GM18868 (cell line): ENCODE measurements at regions not wholly inside any gene's neighbourhood (a gene's known extent, or its start where the extent isn't known, plus 50 kb on each side); places are given as distances from the start of the nearest gene placed in this dataset.

Experiments
- ATAC-seq: cut with Tn5 transposase; IDR thresholded peaks from one replicate; pipeline ENCODE4 v1.9.1; 2021; ENCODE audit warnings: mild to moderate bottlenecking, moderate library complexity; ENCODE audit not compliant: unreplicated experiment

GRCh38 chr9:16025627-16026026 lies 472.8 kb downstream of the CCDC171 start:
- ATAC-seq, result no peak

GRCh38 chr9:16026886-16027285 lies 474.0 kb downstream of the CCDC171 start:
- ATAC-seq, result no peak

GRCh38 chr9:16028548-16028947 lies 475.7 kb downstream of the CCDC171 start:
- no peak for ATAC-seq

GRCh38 chr9:16029046-16029615 lies 476.3 kb downstream of the CCDC171 start:
- ATAC-seq, result no peak

- ATAC-seq, result no peak
Observed at GRCh38 chr9:16029796-16030363, 477.0 kb downstream of the CCDC171 start.

- peak; percentile 98 for ATAC-seq
Observed at GRCh38 chr9:16030528-16031185, 477.8 kb downstream of the CCDC171 start.

GRCh38 chr9:16031486-16031885 lies 478.6 kb downstream of the CCDC171 start:
- no peak for ATAC-seq

- no peak for ATAC-seq
Observed at GRCh38 chr9:16031971-16032370, 479.1 kb downstream of the CCDC171 start.

GRCh38 chr9:16032799-16033198 lies 480.0 kb downstream of the CCDC171 start:
- ATAC-seq, result no peak

- ATAC-seq, result no peak
Observed at GRCh38 chr9:16033253-16033652, 480.4 kb downstream of the CCDC171 start.

GRCh38 chr9:16033921-16034691 lies 481.3 kb downstream of the CCDC171 start:
- ATAC-seq, result no peak

- peak; percentile 82 for ATAC-seq
Observed at GRCh38 chr9:16039218-16039987, 486.6 kb downstream of the CCDC171 start.

- ATAC-seq, result peak; percentile 4
Observed at GRCh38 chr9:16039988-16040761, 487.3 kb downstream of the CCDC171 start.

GRCh38 chr9:16043756-16044578 lies 491.1 kb downstream of the CCDC171 start:
- ATAC-seq, result no peak

- no peak for ATAC-seq
Observed at GRCh38 chr9:16044579-16044881, 491.7 kb downstream of the CCDC171 start.

- no peak for ATAC-seq
Observed at GRCh38 chr9:16045651-16046280, 492.9 kb downstream of the CCDC171 start.

GRCh38 chr9:16046713-16047112 lies 493.9 kb downstream of the CCDC171 start:
- ATAC-seq, result peak; percentile 56

- no peak for ATAC-seq
Observed at GRCh38 chr9:16048129-16048528, 495.3 kb downstream of the CCDC171 start.

GRCh38 chr9:16052146-16052545 lies 499.3 kb downstream of the CCDC171 start:
- no peak for ATAC-seq
